Upper lobe of left lung (tissue), 4 donors: ENCODE measurements at regions not wholly inside any gene's neighbourhood (a gene's known extent, or its start where the extent isn't known, plus 50 kb on each side); places are given as distances from the start of the nearest gene placed in this dataset.
"Not testable (repeated sequence)": the region's sequence is repeated elsewhere in the genome, so short reads cannot be mapped to it uniquely, and the experiment has no call there.

ENCODE experiments used
- POLR2AphosphoS5 ChIP-seq, 2 donors: sonication (generic); formaldehyde crosslinking; IDR thresholded peaks; one replicate each; pipeline ENCODE4 v1.5.1; 2017; ENCODE audit warnings: antibody characterized with exemption in 2 of 2
- TF ChIP-seq, protein P1 (sequence below), 6 experiments: fragments of 450-650 bp in 4 of 6; fragments of 200-600 bp in 2 of 6; sonication (generic) in 2 of 6; IDR thresholded peaks; one replicate each; pipeline ENCODE4 v1.5.1; 2016 to 2019; ENCODE audit warnings: antibody characterized with exemption in 6 of 6

- TF ChIP-seq, protein P1, sequence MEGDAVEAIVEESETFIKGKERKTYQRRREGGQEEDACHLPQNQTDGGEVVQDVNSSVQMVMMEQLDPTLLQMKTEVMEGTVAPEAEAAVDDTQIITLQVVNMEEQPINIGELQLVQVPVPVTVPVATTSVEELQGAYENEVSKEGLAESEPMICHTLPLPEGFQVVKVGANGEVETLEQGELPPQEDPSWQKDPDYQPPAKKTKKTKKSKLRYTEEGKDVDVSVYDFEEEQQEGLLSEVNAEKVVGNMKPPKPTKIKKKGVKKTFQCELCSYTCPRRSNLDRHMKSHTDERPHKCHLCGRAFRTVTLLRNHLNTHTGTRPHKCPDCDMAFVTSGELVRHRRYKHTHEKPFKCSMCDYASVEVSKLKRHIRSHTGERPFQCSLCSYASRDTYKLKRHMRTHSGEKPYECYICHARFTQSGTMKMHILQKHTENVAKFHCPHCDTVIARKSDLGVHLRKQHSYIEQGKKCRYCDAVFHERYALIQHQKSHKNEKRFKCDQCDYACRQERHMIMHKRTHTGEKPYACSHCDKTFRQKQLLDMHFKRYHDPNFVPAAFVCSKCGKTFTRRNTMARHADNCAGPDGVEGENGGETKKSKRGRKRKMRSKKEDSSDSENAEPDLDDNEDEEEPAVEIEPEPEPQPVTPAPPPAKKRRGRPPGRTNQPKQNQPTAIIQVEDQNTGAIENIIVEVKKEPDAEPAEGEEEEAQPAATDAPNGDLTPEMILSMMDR (IDR thresholded peaks at IDR 0.05), result not testable (repeated sequence)
- not testable (repeated sequence) for TF ChIP-seq POLR2AphosphoS5 (IDR thresholded peaks at IDR 0.05)
These were observed 292.3 kb upstream of the TFAP2D start for GRCh38 chr6:50421041-50421440.
